ENCODE measurements at regions not wholly inside any gene's neighbourhood (a gene's known extent, or its start where the extent isn't known, plus 50 kb on each side); places are given as distances from the start of the nearest gene placed in this dataset.

DNA sequence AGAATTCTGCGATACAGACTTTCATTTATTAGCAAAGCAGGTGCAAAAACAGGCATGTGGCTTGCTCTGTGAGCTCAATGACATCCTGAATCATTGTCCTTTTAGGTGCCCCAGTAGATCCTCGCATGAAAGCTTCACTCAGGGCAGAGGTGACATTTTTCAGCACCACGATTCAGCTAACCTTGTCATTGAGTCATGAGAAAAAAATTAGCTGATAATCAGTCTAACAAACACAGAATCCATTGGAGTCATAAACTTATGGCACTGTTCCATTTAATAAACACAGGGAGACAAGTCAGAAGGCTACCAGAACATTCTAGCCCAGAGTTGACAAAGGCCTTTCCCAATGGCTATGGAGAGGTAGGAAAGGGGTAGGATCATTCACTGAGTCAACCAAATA lies 104.8 kb upstream of the RAD23B start (continued):
- TF ChIP-seq, protein P1, sequence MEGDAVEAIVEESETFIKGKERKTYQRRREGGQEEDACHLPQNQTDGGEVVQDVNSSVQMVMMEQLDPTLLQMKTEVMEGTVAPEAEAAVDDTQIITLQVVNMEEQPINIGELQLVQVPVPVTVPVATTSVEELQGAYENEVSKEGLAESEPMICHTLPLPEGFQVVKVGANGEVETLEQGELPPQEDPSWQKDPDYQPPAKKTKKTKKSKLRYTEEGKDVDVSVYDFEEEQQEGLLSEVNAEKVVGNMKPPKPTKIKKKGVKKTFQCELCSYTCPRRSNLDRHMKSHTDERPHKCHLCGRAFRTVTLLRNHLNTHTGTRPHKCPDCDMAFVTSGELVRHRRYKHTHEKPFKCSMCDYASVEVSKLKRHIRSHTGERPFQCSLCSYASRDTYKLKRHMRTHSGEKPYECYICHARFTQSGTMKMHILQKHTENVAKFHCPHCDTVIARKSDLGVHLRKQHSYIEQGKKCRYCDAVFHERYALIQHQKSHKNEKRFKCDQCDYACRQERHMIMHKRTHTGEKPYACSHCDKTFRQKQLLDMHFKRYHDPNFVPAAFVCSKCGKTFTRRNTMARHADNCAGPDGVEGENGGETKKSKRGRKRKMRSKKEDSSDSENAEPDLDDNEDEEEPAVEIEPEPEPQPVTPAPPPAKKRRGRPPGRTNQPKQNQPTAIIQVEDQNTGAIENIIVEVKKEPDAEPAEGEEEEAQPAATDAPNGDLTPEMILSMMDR (IDR thresholded peaks at IDR 0.05; ENCODE audit: control extremely low read depth in 1 of 3, insufficient read depth in 1 of 3, low read depth in 1 of 3, low read length in 3 of 3) = no peak
